ENCODE measurements at regions not wholly inside any gene's neighbourhood (a gene's known extent, or its start where the extent isn't known, plus 50 kb on each side); places are given as distances from the start of the nearest gene placed in this dataset.

GRCh38 chr9:18077941-18078678 is 395.8 kb upstream of the ADAMTSL1 start:
- TF ChIP-seq CTCF (IDR thresholded peaks at IDR 0.05) (no peak), EZH2 (IDR thresholded peaks at IDR 0.05; ENCODE audit: borderline replicate concordance, insufficient read depth, low read depth, low read length, poor library complexity, severe bottlenecking) (no peak)

All from B cell (primary cell).